ENCODE measurements at regions not wholly inside any gene's neighbourhood (a gene's known extent, or its start where the extent isn't known, plus 50 kb on each side); places are given as distances from the start of the nearest gene placed in this dataset.

GRCh38 chr6:144714021-144714712 is 429.0 kb downstream of the UTRN start:
- TF ChIP-seq EZH2 (IDR thresholded peaks at IDR 0.05) (no peak), POLR2AphosphoS5 (IDR thresholded peaks at IDR 0.05; ENCODE audit: borderline replicate concordance, low read depth, low read length) (no peak), FOXP2 (optimal IDR thresholded peaks at IDR 0.05; ENCODE audit: control extremely low read depth, extremely low read length, insufficient read depth) (no peak)

Data from SK-N-MC (cell line).